ENCODE measurements at regions not wholly inside any gene's neighbourhood (a gene's known extent, or its start where the extent isn't known, plus 50 kb on each side); places are given as distances from the start of the nearest gene placed in this dataset.

DNA sequence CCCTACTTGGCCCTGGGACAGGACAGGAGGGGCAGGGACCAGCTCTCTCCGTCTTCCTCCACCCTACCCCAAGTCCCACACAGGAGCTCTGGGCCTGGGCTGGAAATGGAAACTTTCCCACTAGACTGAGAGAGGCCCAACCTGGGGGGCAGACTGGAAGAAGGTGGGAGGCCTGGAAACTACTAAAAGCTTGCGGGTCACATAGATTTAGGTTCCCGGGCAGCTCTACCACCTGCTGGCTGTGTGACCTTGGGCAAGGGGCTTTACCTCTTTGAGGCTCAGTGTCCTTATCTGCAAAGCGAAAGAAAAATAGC lies 49.9 kb upstream of the CCDC174 start:
- ChIA-PET POLR2A (interaction anchor here (1.2 kb wide), 1 partner anchor 50 kb away, joined by 3 read pairs; the partner anchor contains the start of gene CCDC174), CTCF (ENCODE audit: low intra/inter-chr PET ratio) (no interaction called here)
- 20% methylated on average over 4 of the region's 4 CpGs for WGBS (ENCODE audit: insufficient coverage, low coverage, missing lambda C conversion rate)
- DNase-seq (ENCODE audit: extremely low read depth in 1 of 4, low spot score in 3 of 4) (no peak), FAIRE-seq (no peak), ATAC-seq (no peak)
- no peak overlapping the region for H3K9ac ChIP-seq (ENCODE audit: insufficient read depth in 1 of 2, low read depth in 2 of 2, low read length in 2 of 2)
- no peak overlapping the region for H2AFZ ChIP-seq (ENCODE audit: low read depth, low read length)
- no peak overlapping the region for H3K4me3 ChIP-seq
- H3K9me3 ChIP-seq (replicated peaks; ENCODE audit: control insufficient read depth, insufficient read depth, low read depth, low read length): no peaks in the 10 kb centered on the region
- TF ChIP-seq, protein P1, sequence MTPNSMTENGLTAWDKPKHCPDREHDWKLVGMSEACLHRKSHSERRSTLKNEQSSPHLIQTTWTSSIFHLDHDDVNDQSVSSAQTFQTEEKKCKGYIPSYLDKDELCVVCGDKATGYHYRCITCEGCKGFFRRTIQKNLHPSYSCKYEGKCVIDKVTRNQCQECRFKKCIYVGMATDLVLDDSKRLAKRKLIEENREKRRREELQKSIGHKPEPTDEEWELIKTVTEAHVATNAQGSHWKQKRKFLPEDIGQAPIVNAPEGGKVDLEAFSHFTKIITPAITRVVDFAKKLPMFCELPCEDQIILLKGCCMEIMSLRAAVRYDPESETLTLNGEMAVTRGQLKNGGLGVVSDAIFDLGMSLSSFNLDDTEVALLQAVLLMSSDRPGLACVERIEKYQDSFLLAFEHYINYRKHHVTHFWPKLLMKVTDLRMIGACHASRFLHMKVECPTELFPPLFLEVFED (CRISPR knock-in tag; conservative IDR thresholded peaks at IDR 0.05): no peak
- no peak for TF ChIP-seq CBX8 (IDR thresholded peaks at IDR 0.05; ENCODE audit: borderline replicate concordance, extremely low read depth, low read depth, low read length, poor library complexity, severe bottlenecking)
- TF ChIP-seq ZNF282 (CRISPR knock-in tag; IDR thresholded peaks at IDR 0.05): no peak
- no peak for TF ChIP-seq ZNF76 (CRISPR knock-in tag; IDR thresholded peaks at IDR 0.05; ENCODE audit: borderline replicate concordance)
- no peak for TF ChIP-seq CBFA2T3 (IDR thresholded peaks at IDR 0.05)
- H3K4me1 ChIP-seq (replicated peaks in 1 of 2; ENCODE audit: control insufficient read depth in 2 of 2, insufficient read depth in 2 of 2, low read length in 2 of 2): peaks cover 0 to 13% of the 10 kb centered on the region in 2 experiments; a peak in 2 of 5 replicates
- no peaks in the 10 kb centered on the region for H3K9me1 ChIP-seq (ENCODE audit: control insufficient read depth, insufficient read depth, low read length)
- H3K79me2 ChIP-seq (ENCODE audit: control insufficient read depth, insufficient read depth, low read length): no peaks in the 10 kb centered on the region
- no TSS peak for BruUV-seq (replicated peaks)
- in situ Hi-C loops (cut with MboI): no loop called here
- H3K27ac ChIP-seq (ENCODE audit: extremely low read depth, low read depth, low read length): no peak overlapping the region
- peaks cover 4 to 47% of the 10 kb centered on the region in 2 experiments; a peak in 4 of 5 replicates for H3K27me3 ChIP-seq (ENCODE audit: control insufficient read depth in 2 of 2, insufficient read depth in 2 of 2, low read length in 2 of 2)
- H3K4me2 ChIP-seq (ENCODE audit: insufficient read depth, low read length): no peak overlapping the region
- H3K36me3 ChIP-seq (ENCODE audit: control insufficient read depth, insufficient read depth, low read length): no peaks in the 10 kb centered on the region
- intact Hi-C loops (cut with micrococcal nuclease): no loop called here
- peaks cover 9% of the 10 kb centered on the region for H4K20me1 ChIP-seq (replicated peaks; ENCODE audit: control insufficient read depth, insufficient read depth, low read length)

Data from K562 (cell line).